T-helper 9 cell (primary cell): ENCODE measurements at regions not wholly inside any gene's neighbourhood (a gene's known extent, or its start where the extent isn't known, plus 50 kb on each side); places are given as distances from the start of the nearest gene placed in this dataset.

Experiments used
- DNase-seq: peaks from one replicate; pipeline ENCODE4 v3.0.0-alpha.2; 2020

DNA sequence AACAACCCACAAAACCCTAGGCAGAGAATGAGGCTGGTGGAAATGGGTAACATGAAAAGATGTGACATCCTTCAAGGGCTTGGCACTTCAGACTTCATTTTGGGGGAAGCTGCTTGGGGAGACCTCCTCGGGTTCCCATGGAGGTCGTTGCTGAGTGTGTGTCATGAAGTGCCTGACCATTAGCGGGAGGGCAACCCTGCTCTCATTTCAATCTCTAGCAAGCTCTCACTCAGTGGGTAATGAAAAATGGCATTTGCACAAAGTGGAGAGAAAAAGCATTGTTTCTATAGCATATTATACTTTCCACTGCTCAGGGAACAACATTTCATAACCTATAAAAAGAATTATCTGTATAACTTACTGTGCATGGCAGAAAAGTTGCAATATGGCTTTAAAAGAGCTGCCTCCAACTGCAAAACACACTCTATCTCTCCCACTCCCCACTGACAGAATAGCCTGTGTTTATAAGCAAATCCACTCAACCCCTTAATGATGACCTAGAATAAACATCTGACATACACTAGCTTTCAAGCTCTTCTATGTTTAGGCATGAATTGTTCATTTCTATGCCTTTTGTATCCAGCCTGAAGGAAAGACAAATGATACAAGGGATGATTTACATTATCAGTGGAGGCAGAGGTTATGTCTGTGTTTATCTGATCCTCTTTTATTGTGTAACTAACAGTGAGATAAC is 357.2 kb downstream of the ZSWIM6 start:
- no peak for DNase-seq

DNA sequence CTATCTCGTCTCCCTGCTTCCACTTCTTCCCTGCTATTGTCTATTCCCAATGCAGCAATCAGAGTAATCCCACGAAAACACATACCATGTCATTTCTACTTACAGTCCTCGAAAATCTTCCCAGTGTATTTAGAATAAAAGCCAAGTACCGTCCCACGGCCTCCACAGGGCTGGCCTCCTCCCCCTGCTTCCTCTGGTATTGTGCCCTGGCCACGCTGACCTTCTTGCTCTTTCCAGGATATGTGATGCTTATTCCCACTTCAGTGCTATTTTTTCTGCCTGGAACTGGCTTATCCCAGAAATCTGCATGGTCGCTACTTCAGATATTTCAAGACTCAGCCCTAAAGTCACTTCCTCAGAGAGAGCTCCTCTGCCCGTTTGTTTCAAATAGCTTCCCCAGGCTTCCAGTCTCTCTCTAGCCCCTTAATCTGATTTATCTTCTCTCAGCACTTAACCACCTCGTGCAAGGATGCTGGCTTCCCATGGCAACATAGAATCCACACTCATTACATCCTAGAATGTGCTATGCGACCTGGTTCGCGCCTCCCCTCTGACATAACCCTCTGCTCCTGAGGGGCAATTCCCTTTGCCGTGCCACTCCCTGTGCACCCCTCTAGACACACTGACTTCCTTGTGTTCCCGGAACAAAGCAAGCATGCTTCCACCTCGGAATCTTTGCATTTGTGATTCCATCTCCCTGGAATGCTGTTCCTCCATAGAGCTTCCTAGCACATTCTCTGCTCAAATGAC is 365.9 kb downstream of the ZSWIM6 start:
- no peak for DNase-seq

GRCh38 chr5:61701877-61702602 is 370.0 kb downstream of the ZSWIM6 start:
- no peak for DNase-seq

GRCh38 chr5:61702784-61703183 is 370.7 kb downstream of the ZSWIM6 start:
- no peak for DNase-seq

DNA sequence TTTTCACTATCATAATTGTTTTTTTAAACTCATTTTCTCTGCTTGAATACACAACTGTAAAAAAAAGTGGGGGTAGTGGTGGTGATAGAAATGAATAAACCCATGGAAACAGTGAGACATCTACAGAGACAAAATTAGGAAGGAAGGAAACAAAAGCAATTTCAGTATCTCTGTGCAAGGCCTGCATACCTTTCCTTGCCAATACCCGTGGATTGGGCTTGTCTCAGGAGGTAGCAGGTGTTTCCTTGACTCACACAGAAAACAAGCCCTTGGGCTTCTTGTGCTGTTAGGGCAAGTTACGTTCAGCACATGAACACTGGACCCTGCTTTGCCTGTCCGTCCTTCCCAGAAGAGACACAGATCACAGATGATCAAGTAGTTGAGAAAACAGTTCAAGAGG is 372.2 kb downstream of the ZSWIM6 start:
- DNase-seq = no peak

DNA sequence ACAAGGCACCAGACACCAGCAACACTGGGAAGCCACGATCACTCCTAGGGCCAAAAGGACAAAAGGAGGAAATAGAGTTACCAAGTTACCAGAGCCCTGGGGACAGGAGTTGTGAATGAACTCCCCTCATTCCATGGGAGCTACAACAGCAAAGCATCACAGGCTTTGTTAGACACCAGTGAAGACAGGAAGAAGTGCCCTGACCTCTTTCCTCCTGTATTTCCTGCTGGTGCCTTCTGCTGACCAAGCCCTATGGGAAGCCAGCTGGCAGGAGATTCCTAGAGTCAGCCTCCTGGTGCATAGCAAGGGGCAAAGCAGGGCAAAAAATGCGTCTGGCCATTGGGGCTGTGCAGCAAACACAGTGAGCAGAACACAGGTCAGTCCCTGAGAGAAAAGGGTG is 374.7 kb downstream of the ZSWIM6 start:
- no peak for DNase-seq

- no peak for DNase-seq
Measured at GRCh38 chr5:61719124-61719523, 387.1 kb downstream of the ZSWIM6 start.

GRCh38 chr5:61720829-61721228 is 388.8 kb downstream of the ZSWIM6 start:
- no peak for DNase-seq

DNA sequence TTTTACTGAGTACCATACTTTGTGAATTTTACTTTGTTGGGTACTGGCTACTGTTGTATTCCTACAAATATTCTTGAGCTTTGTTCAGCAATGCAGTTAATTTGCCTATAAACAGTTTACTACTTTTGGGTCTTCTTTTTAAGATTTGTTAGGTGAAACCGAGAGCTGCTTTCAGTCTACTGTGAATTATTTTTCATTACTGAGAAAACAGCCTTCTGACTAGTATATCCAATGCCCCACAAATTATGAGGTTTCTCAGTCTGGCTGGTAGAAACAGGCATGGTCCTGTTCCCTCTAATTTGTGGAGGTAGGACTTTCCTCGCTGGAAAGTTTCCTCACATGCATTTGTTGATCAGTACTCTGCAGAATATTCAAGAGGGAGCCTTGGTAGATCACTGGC is 392.0 kb downstream of the ZSWIM6 start:
- no peak for DNase-seq

GRCh38 chr5:61728287-61728686 is 396.2 kb downstream of the ZSWIM6 start:
- DNase-seq = no peak

DNA sequence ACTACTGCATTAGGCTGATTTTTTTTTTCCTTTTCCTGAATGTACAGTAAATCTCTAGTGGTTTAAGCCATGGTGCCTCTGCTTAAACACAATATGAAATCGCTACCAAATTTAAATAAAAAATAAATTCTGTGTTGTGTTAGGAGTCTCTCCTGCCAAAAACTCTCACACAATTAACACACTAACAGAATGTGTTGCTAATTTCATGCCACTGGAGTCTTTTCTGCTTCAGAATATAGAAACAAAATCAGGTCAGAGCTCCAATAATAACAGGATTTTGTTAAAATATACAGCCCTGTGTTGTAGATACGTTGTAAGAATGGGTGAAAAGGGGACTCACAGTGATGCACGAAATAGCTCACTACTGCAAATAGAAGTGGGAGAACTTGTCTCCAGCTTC is 398.8 kb downstream of the ZSWIM6 start:
- DNase-seq = no peak

DNA sequence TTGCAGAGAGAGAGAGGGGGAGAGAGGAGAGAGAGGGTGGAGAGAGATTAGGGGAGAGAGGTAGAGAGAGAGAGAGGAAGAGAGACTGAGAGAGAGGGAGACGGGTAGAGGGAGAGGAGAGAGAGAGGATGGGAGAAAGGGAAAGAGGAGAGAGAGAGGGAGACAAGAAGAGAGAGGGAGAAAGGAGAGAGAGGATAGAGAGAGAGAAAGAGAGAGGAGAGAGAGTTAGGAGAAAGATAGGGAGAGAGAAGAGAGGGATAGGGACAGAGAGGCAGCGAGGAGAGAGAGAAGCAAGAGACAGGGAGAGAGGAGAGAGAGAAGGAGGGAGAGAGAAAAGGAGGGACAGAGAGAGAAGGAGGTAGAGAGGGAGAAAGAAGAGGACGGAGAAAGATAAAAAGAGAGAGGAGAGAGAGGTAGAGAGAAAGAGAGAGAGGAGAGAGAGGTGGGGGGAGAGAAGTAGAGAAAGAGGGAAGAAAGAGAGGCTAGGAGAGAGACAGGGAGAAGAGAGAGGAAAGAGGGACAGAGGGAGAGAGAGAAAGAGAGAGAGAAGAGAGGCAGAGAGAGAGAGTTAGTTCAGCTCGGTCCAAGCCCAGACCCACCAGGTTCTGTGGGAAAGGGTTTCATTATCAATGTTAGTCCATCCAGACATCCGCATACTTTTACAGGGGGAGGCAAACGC is 399.3 kb downstream of the ZSWIM6 start:
- DNase-seq = no peak

DNA sequence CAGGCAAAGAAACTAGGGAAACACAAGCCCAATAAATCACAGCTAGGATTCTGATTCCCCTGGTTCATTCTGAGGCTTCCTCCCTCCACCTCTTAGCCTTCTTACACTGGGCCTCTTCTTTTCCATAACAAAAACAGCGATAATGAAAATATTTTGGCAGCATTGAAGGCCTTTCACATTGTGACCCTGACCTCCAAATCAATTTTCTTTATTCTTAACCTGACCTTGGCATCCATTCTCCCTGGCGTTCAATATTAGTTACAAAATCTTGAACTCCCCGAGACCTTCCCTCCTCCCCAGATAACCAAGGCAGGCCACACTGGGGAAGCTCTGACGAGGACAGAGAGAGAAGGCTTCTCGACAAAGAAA is 399.9 kb downstream of the ZSWIM6 start:
- DNase-seq = no peak

- no peak for DNase-seq
Measured at GRCh38 chr5:61732369-61732768, 400.3 kb downstream of the ZSWIM6 start.

DNA sequence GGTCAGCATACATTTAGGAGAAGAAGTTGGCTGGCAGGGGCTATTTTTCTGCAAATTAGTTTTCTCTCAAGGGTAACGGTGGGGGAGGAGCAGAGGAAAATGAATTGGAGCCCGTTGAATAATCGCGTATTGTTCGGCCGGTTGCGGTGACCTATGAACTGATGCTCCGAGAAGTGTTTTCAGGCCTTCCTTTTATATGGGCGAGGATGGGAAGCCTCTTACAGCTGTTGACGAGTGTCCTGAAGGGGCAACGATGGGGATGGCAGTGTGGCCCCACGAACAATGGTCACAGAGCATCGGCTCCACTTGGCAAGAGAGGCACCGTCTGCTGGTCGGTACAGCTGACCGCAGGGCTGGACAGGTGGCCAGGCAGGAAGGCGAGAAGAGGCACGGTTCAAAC is 400.7 kb downstream of the ZSWIM6 start:
- DNase-seq = no peak

GRCh38 chr5:61734001-61734400 is 401.9 kb downstream of the ZSWIM6 start:
- DNase-seq = no peak

- DNase-seq = no peak
Measured at GRCh38 chr5:61734966-61735365, 402.9 kb downstream of the ZSWIM6 start.

GRCh38 chr5:61735531-61735930 is 403.5 kb downstream of the ZSWIM6 start:
- DNase-seq = no peak

GRCh38 chr5:61735995-61736394 is 403.9 kb downstream of the ZSWIM6 start:
- DNase-seq = no peak

DNA sequence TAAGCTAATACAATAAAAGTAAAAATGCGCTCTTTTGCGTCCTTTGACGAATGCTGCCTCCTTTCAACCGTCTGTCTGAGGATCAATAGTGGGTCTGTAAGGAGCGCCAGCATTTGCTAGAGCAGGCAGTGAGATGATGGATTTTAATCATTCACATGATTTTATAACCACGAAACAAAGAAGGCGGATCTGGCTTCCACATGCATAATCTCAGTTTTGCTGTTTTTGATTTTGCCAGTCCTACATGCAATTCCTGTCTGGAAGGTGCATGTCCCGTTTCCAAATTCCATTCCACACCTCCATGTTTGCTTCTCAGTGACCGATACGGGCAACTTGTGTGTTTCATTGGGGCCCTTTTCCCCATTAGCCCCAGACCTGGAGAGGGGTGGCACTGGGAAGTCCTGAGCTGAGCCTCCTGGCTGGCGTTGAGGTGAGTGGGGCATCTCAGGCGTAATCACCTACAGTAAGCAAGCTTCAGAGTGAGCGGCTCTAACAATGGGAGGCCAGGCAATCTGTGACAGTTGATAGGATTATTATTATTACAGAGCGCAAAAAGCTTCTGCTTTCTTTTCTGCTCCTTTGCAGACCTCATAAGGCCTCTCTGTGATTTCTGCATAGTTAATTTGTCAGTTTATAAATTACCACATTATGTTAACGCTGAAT is 405.4 kb downstream of the ZSWIM6 start:
- DNase-seq = no peak

- no peak for DNase-seq
Measured at GRCh38 chr5:61737964-61738340, 405.9 kb downstream of the ZSWIM6 start.

DNA sequence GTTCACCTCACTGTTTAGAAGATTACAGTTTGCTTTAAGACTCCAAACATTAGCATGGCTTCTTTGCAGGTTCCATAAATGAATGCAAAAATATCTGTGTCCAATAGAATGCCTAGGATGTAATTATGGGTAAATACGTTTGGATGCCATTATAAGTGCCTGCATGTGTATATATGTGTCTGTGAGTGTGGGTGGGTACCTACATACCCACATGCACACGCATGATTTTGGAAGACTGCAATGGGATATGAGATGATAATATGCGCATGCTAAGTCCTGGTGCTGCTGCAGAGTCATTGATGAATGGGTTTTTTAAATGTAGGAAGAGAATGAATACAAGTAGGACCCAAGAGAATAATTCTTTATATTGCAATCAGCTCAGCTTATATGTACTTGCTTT is 406.4 kb downstream of the ZSWIM6 start:
- DNase-seq = no peak
